HepG2 (cell line): ENCODE measurements at regions not wholly inside any gene's neighbourhood (a gene's known extent, or its start where the extent isn't known, plus 50 kb on each side); places are given as distances from the start of the nearest gene placed in this dataset.
"Not testable (repeated sequence)": the region's sequence is repeated elsewhere in the genome, so short reads cannot be mapped to it uniquely, and the experiment has no call there.

Experiments
- ATAC-seq: fragments of 200-7000 bp; cut with Tn5 transposase; 3 replicates; pipeline ENCODE4 v1.9.1; 2020; ENCODE audit warnings: mild to moderate bottlenecking, moderate library complexity
- BruUV-seq: library from RNA; stranded (reverse); fragments of 400-500 nt; replicated peaks from 2 replicates; lab custom pipeline; 2021; lab: Mats Ljungman, UMichigan
- CTCF ChIA-PET: fragments of 300-600 bp; formaldehyde crosslinking; extraction: SDS; loops from one replicate; lab custom pipeline; 2021; ENCODE audit warnings: low total read pairs, inconsistent platforms, low intra/inter-chr PET ratio; lab: Yijun Ruan, JAX
- POLR2A ChIA-PET: fragments of 350-600 bp; sonication (Branson Sonifier 250); formaldehyde crosslinking; loops from one replicate; lab custom pipeline; 2020; ENCODE audit warnings: antibody characterized with exemption, inconsistent platforms; lab: Yijun Ruan, JAX
- DNase-seq: peaks from one replicate; pipeline ENCODE4 v3.0.0-alpha.2; 2015; ENCODE audit warnings: low spot score
- FAIRE-seq: peaks from 3 replicates; lab custom pipeline; 2011; peaks lifted over from hg19 to GRCh38; lab: Jason Lieb, UNC
- H2AFZ ChIP-seq: one replicate; pipeline ENCODE4 v1.6.1; 2011; ENCODE audit warnings: low read length, inconsistent platforms
- H3K27ac ChIP-seq: fragments of 300-600 bp; 3 replicates; pipeline ENCODE4 v1.8.0; 2011; ENCODE audit warnings: mixed run types, mild to moderate bottlenecking, mixed read lengths, low read length, inconsistent platforms; ENCODE audit not compliant: insufficient read depth; ENCODE audit errors: extremely low read length
- H3K27me3 ChIP-seq, 2 experiments: fragments of 200-600 bp in 1 of 2; 2 replicates in 1 of 2; 3 replicates in 1 of 2; pipeline versions ENCODE4 v1.6.0 to v1.8.0; 2011; ENCODE audit warnings: low read length in 2 of 2, mild to moderate bottlenecking in 2 of 2, moderate library complexity in 2 of 2, inconsistent platforms in 1 of 2; ENCODE audit not compliant: insufficient read depth in 2 of 2, control insufficient read depth in 1 of 2
- H3K36me3 ChIP-seq, 2 experiments: fragments of 200-600 bp in 1 of 2; replicated peaks in 1 of 2; 2 replicates in 1 of 2; 3 replicates in 1 of 2; pipeline versions ENCODE4 v1.5.1 to v1.8.0; 2011; ENCODE audit warnings: low read length in 2 of 2, inconsistent platforms in 1 of 2; ENCODE audit not compliant: insufficient read depth in 2 of 2, control insufficient read depth in 1 of 2
- H3K4me1 ChIP-seq: 2 replicates; pipeline ENCODE4 v1.5.1; 2012; ENCODE audit warnings: low read length, inconsistent platforms; ENCODE audit not compliant: insufficient read depth
- H3K4me2 ChIP-seq: 2 replicates; pipeline ENCODE4 v1.6.0; 2011; ENCODE audit warnings: low read depth, low read length, inconsistent platforms
- H3K4me3 ChIP-seq, 3 experiments: fragments of 200-600 bp in 1 of 3; sonication (generic), shearing (Covaris generic) in 1 of 3; replicated peaks in 1 of 3; 2 replicates each; pipeline ENCODE4 v1.5.1; 2011 to 2016; ENCODE audit warnings: low read length in 3 of 3, inconsistent platforms in 2 of 3, low read depth in 2 of 3, mild to moderate bottlenecking in 2 of 3, control low read depth in 1 of 3, mixed read lengths in 1 of 3; ENCODE audit not compliant: insufficient read depth in 1 of 3
- H3K79me2 ChIP-seq: one replicate; pipeline ENCODE4 v1.6.1; 2011; ENCODE audit warnings: low read length, inconsistent platforms; ENCODE audit not compliant: insufficient read depth
- H3K9ac ChIP-seq: 2 replicates; pipeline ENCODE4 v1.6.0; 2011; ENCODE audit warnings: mild to moderate bottlenecking, low read depth, low read length, inconsistent platforms; ENCODE audit not compliant: insufficient read depth
- H3K9me3 ChIP-seq: 2 replicates; pipeline ENCODE4 v1.5.1; 2012; ENCODE audit warnings: mild to moderate bottlenecking, low read length
- H4K20me1 ChIP-seq: 2 replicates; pipeline ENCODE4 v1.6.0; 2011; ENCODE audit warnings: inconsistent platforms, mild to moderate bottlenecking, low read length, moderate library complexity; ENCODE audit not compliant: insufficient read depth
- ERF ChIP-seq: IDR thresholded peaks from 2 replicates; pipeline ENCODE4 v1.6.1; 2018; ENCODE audit warnings: missing biosample characterization, missing genetic modification reagents
- MED13 ChIP-seq: sonication (generic); formaldehyde crosslinking; IDR thresholded peaks from 2 replicates; pipeline ENCODE4 v1.5.0; 2020; ENCODE audit warnings: missing genetic modification reagents
- MEIS1 ChIP-seq: sonication (generic); formaldehyde crosslinking; IDR thresholded peaks from 2 replicates; pipeline ENCODE4 v1.9.0; 2021; ENCODE audit warnings: mild to moderate bottlenecking, missing genetic modification reagents, moderate library complexity, borderline replicate concordance
- RBM22 ChIP-seq: fragments of 200-400 bp; formaldehyde crosslinking; optimal IDR thresholded peaks from 2 replicates; pipeline ENCODE3; 2017; ENCODE audit warnings: mild to moderate bottlenecking, low read length, moderate library complexity
- ZNF124 ChIP-seq: sonication (generic); formaldehyde crosslinking; IDR thresholded peaks from 2 replicates; pipeline ENCODE4 v1.4.0; 2020; ENCODE audit warnings: missing genetic modification reagents
- ZNF552 ChIP-seq: sonication (generic); formaldehyde crosslinking; IDR thresholded peaks from 2 replicates; pipeline ENCODE4 v1.9.0; 2022; ENCODE audit warnings: missing genetic modification reagents, mild to moderate bottlenecking, borderline replicate concordance
- WGBS: methylation state at CpG from one replicate; pipeline ENCODE4 v1.1.6; 2017; ENCODE audit warnings: low lambda C conversion rate; 5-methylcytosine and 5-hydroxymethylcytosine counted together
- in situ Hi-C: cut with HindIII; loops from 2 replicates; pipeline ENCODE4 v1.10.0; 2017; ENCODE audit warnings: low pct_unique_long_range_greater_than_20kb; ENCODE audit not compliant: extremely low pct_ligation_motif_present
- intact Hi-C: fragments of 100-400 bp; cut with micrococcal nuclease; formaldehyde crosslinking; loops from one replicate; pipeline ENCODE4 v1.10.0; 2022; ENCODE audit not compliant: unreplicated experiment
- TF ChIP-seq, protein P1 (sequence below): sonication (generic); formaldehyde crosslinking; IDR thresholded peaks from 2 replicates; pipeline ENCODE4 v1.5.0; 2020; ENCODE audit warnings: mild to moderate bottlenecking, missing genetic modification reagents, borderline replicate concordance
- TF ChIP-seq, protein P2 (sequence below): sonication (generic); formaldehyde crosslinking; IDR thresholded peaks from 2 replicates; pipeline ENCODE4 v1.5.0; 2020; ENCODE audit warnings: missing genetic modification reagents

DNA sequence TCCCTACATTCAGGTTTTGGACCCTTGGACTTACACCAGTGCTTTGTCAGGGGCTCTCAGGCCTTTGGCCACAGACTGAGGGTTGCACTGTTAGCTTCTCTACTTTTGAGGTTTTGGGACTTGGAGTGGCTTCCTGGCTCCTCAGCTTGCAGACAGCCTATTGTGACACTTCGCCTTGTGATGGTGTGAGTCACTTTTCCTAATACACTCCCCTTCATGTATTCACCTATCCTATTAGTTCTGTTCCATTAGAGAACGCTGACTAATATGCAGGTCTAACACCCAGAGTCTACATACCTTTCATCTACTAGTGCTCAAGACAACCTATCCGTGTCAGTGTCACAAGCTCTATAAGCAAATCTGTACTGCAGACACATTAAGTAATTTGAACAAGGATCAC, 605.3 kb downstream of the KCNT2 start (continued):
- TF ChIP-seq, protein P1, sequence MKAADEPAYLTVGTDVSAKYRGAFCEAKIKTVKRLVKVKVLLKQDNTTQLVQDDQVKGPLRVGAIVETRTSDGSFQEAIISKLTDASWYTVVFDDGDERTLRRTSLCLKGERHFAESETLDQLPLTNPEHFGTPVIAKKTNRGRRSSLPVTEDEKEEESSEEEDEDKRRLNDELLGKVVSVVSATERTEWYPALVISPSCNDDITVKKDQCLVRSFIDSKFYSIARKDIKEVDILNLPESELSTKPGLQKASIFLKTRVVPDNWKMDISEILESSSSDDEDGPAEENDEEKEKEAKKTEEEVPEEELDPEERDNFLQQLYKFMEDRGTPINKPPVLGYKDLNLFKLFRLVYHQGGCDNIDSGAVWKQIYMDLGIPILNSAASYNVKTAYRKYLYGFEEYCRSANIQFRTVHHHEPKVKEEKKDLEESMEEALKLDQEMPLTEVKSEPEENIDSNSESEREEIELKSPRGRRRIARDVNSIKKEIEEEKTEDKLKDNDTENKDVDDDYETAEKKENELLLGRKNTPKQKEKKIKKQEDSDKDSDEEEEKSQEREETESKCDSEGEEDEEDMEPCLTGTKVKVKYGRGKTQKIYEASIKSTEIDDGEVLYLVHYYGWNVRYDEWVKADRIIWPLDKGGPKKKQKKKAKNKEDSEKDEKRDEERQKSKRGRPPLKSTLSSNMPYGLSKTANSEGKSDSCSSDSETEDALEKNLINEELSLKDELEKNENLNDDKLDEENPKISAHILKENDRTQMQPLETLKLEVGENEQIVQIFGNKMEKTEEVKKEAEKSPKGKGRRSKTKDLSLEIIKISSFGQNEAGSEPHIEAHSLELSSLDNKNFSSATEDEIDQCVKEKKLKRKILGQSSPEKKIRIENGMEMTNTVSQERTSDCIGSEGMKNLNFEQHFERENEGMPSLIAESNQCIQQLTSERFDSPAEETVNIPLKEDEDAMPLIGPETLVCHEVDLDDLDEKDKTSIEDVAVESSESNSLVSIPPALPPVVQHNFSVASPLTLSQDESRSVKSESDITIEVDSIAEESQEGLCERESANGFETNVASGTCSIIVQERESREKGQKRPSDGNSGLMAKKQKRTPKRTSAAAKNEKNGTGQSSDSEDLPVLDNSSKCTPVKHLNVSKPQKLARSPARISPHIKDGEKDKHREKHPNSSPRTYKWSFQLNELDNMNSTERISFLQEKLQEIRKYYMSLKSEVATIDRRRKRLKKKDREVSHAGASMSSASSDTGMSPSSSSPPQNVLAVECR, result no peak
- TF ChIP-seq MEIS1 (CRISPR knock-in tag) (no peak), ZNF552 (CRISPR knock-in tag) (no peak), ERF (no peak), RBM22 (no peak), MED13 (CRISPR knock-in tag) (no peak), ZNF124 (CRISPR knock-in tag) (no peak)
- TF ChIP-seq, protein P2, sequence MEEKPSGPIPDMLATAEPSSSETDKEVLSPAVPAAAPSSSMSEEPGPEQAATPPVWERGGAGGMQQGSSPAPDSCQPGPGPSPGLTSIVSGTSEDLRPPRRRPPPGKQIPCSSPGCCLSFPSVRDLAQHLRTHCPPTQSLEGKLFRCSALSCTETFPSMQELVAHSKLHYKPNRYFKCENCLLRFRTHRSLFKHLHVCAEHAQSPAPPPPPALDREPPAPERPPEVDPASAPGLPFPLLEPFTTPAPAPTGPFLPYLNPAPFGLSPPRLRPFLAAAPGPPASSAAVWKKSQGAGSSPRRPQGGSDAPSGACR (CRISPR knock-in tag), result no peak

DNA sequence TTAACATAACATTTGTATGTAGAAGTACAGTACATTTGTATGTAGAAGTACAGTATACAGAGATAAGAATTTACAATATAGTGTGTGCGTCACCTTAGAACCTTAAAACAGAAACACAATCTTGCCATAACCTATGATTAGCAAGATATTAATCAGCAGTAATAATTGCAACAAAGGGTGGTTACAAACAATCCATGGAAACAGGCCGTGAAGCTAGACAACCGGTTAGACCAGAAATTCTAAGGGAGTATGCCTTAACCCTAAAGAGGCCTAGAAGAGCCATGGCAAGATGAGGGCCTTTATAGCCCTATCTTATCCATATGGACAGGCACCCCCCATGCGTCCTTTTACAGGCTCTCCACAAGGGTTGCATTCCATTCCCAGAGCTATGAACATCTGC, 605.9 kb downstream of the KCNT2 start:
- intact Hi-C loops, H4K20me1 ChIP-seq, H3K9me3 ChIP-seq, DNase-seq, H3K4me3 ChIP-seq, H3K36me3 ChIP-seq, H3K27ac ChIP-seq, H2AFZ ChIP-seq, H3K27me3 ChIP-seq, H3K4me2 ChIP-seq, in situ Hi-C loops, H3K9ac ChIP-seq, H3K4me1 ChIP-seq, CTCF ChIA-PET, POLR2A ChIA-PET, FAIRE-seq, BruUV-seq, ATAC-seq, H3K79me2 ChIP-seq: not testable (repeated sequence)
- WGBS, result 31% methylated on average over 3 of the region's 4 CpGs
